Cardiac fibroblast (primary cell): ENCODE measurements at regions not wholly inside any gene's neighbourhood (a gene's known extent, or its start where the extent isn't known, plus 50 kb on each side); places are given as distances from the start of the nearest gene placed in this dataset.
A peak's percentile ranks its signal among the peaks of the same experiment; 100 is the strongest.
"Not testable (repeated sequence)": the region's sequence is repeated elsewhere in the genome, so short reads cannot be mapped to it uniquely, and the experiment has no call there.

Experiments
- DNase-seq, 2 donors: peaks; one replicate each; pipeline versions ENCODE4 v3.0.0 to v3.0.0-alpha.2; 2010; ENCODE audit warnings: low read depth in 2 of 2
- H3K4me3 ChIP-seq, 2 donors: replicated peaks in 1 of 2; 1 replicate in 1 of 2; 2 replicates in 1 of 2; pipeline ENCODE4 v1.5.1; 2011; ENCODE audit warnings: low read depth in 2 of 2, low read length in 2 of 2, mild to moderate bottlenecking in 2 of 2, moderate library complexity in 1 of 2
- TF ChIP-seq, protein P1 (sequence below): IDR thresholded peaks from one replicate; pipeline ENCODE4 v1.5.1; 2011; ENCODE audit warnings: low read depth, mild to moderate bottlenecking, low read length, inconsistent platforms

DNA sequence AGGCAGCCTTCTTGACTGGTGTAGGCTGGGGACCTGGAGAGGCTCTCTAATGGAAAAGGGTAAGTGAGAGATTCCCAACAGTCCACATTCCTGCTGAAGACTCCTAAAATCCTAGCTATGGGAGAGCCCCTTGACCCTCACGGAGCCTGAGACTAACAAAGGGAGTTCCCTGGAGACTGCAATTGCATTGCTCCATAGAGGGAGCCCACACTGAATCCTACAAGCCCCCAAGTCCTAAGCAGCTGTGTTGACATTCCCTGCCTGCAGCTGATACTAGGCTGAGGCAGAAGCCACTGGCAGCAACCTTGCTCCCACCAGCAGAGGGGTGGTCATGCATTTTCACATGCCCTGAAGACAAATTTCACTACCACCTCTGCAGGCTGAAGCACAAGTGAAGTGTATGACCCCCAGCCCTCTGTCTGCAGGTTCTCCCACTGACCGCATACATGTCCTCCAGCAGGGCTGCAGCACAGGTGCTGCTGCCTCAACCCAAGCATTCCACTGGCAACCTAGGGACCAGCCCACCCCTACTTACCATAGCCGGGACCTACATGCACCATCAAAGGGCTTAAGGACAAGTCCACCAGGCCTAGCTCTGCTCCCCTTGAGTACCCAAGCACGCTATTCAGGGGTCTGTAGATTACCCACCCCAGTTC lies 130.3 kb upstream of the SLC13A1 start:
- DNase-seq = no peak
- TF ChIP-seq, protein P1, sequence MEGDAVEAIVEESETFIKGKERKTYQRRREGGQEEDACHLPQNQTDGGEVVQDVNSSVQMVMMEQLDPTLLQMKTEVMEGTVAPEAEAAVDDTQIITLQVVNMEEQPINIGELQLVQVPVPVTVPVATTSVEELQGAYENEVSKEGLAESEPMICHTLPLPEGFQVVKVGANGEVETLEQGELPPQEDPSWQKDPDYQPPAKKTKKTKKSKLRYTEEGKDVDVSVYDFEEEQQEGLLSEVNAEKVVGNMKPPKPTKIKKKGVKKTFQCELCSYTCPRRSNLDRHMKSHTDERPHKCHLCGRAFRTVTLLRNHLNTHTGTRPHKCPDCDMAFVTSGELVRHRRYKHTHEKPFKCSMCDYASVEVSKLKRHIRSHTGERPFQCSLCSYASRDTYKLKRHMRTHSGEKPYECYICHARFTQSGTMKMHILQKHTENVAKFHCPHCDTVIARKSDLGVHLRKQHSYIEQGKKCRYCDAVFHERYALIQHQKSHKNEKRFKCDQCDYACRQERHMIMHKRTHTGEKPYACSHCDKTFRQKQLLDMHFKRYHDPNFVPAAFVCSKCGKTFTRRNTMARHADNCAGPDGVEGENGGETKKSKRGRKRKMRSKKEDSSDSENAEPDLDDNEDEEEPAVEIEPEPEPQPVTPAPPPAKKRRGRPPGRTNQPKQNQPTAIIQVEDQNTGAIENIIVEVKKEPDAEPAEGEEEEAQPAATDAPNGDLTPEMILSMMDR = no peak
- H3K4me3 ChIP-seq = no peak overlapping the region

DNA sequence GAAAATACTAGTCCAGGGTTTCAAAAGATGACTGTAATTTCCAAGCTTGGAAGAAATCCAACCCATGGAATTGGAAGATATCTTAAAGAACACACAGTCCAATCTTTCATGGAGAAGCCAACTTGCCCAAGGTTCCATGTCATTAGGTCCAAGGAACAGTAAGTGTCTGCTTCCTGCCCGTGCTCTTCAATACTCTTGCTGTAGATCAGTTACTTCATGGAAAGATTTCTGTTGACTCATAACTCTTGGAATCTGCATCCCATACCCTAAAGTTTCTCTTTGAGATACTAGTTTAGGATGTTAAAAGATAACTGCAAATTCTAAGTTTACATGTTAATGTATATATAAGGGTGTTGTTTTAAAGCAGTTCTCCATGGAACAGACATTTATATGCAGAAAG lies 127.9 kb upstream of the SLC13A1 start:
- TF ChIP-seq, protein P1 = no peak

DNA sequence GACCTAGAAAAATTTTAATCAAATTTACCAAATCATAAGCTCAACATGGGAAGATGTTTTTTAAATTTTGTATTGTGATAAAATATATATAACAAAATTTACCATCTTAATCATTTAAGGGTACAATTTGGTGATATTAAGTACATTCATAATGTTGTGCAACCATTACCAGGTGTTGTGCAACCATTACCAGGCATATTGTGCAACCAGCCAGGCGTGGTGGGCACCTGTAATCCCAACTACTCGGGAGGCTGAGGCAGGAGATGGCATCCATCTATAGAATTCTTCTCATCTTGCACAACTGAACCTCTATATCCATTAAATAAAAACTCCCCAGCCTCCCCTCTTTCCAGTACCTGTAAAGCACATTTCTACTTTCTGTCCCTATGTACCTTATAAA lies 124.5 kb upstream of the SLC13A1 start:
- TF ChIP-seq, protein P1 = no peak
- H3K4me3 ChIP-seq = no peak overlapping the region
- no peak for DNase-seq

More for the DNA sequence above, 127.9 kb upstream of the SLC13A1 start:
- DNase-seq = peak in 1 of 2 donors; percentile 8
- H3K4me3 ChIP-seq = no peak overlapping the region

DNA sequence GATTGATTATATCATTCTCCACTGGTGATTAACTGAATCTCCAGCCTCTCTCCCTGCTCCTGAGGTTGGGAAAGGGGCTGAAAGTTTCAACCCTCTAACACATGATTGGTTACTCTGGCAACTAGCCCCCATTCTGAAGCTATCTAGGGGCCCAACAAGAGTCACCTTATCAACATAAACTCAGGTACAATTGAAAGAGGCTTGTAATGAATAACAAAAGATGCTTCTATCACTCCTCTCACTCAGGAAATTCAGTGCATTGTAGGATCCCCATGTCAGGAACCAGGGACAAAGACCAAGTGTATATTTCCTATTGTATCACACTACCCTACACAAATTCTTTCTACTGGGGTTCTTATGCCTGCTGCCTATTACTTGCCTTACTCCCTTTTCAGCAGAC lies 123.9 kb upstream of the SLC13A1 start:
- DNase-seq = no peak
- TF ChIP-seq, protein P1 = no peak
- H3K4me3 ChIP-seq = no peak overlapping the region

DNA sequence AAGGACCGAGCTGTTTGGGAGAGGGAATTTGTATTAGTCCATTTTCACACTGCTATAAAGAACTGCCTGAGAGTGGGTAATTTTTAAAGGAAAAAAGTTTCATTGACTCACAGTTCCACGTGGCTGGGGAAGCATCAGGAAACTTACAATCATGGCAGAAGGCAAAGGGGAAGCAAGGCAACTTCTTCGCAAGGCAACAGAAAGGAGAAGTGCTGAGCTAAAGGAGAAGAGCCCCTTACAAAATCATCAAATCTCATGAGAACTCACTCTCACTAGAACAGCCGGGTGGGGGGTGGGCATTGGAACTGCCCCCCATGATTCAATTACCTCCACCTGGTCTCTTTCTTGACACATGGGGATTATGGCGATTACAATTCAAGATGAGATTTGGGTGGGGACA lies 121.8 kb upstream of the SLC13A1 start:
- not testable (repeated sequence) for DNase-seq, H3K4me3 ChIP-seq

DNA sequence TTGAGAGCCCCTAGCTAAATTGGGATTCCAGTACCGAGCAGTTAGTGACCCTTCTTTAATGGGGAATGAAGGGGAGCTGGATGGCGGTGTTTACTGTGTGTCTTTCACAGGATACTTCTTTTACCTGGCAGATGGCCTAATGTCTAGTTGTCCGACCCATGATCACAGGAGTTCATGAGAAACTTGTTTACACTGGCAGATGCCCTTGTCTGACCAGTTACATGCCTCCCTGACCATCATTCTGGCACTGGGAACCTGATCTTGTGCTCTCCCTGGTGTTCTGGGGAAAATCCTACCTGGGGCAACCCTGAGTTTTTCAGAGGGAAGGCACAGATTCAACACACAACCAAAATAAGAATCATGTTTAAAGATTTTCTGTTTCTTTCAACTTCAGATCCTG lies 120.1 kb upstream of the SLC13A1 start:
- H3K4me3 ChIP-seq = no peak overlapping the region
- TF ChIP-seq, protein P1 = no peak
- DNase-seq = no peak

DNA sequence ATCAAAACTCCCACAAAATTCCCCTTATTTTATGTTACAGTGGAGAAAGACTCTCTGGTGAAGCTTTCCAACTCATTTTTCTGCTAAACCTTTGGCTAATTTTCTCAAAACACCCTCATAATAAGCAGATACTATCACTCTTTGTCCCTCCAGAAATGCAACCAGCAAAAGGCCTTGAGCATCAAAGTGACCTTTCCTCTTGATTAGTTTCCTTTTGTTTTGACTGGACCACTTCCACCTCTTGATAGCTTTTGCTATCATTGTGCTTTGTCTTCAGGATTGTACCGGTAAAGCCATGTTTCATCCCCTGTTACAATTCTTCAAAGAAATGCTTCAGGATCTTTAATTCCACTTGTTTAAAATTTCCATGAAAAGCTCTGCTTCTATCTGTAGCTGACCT lies 115.1 kb upstream of the SLC13A1 start:
- DNase-seq = no peak
- no peak overlapping the region for H3K4me3 ChIP-seq
- TF ChIP-seq, protein P1 = no peak
